ENCODE measurements at regions not wholly inside any gene's neighbourhood (a gene's known extent, or its start where the extent isn't known, plus 50 kb on each side); places are given as distances from the start of the nearest gene placed in this dataset.

GRCh38 chr7:106598663-106599342 is 62.2 kb downstream of the CCDC71L start:
- TF ChIP-seq, protein P1, sequence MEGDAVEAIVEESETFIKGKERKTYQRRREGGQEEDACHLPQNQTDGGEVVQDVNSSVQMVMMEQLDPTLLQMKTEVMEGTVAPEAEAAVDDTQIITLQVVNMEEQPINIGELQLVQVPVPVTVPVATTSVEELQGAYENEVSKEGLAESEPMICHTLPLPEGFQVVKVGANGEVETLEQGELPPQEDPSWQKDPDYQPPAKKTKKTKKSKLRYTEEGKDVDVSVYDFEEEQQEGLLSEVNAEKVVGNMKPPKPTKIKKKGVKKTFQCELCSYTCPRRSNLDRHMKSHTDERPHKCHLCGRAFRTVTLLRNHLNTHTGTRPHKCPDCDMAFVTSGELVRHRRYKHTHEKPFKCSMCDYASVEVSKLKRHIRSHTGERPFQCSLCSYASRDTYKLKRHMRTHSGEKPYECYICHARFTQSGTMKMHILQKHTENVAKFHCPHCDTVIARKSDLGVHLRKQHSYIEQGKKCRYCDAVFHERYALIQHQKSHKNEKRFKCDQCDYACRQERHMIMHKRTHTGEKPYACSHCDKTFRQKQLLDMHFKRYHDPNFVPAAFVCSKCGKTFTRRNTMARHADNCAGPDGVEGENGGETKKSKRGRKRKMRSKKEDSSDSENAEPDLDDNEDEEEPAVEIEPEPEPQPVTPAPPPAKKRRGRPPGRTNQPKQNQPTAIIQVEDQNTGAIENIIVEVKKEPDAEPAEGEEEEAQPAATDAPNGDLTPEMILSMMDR (IDR thresholded peaks at IDR 0.05 in 8 of 11, conservative IDR thresholded peaks at IDR 0.05 in 3 of 11) = no peak
- TF ChIP-seq POLR2A (IDR thresholded peaks at IDR 0.05) (no peak), POLR2AphosphoS5 (IDR thresholded peaks at IDR 0.05) (peak in 1 of 3 donors; percentile 50)

Data from spleen (tissue), 7 donors.